HFFc6 (cell line): ENCODE measurements at regions not wholly inside any gene's neighbourhood (a gene's known extent, or its start where the extent isn't known, plus 50 kb on each side); places are given as distances from the start of the nearest gene placed in this dataset.

Experiments
- DNase-seq: peaks from one replicate; pipeline ENCODE4 v3.0.0-alpha.2; 2018
- H3K27ac Mint-ChIP-seq: 2 replicates; pipeline ENCODE4 v1.8.0; 2020; ENCODE audit warnings: mild to moderate bottlenecking, mixed read lengths
- H3K27me3 Mint-ChIP-seq: 2 replicates; pipeline ENCODE4 v1.8.0; 2021; ENCODE audit warnings: mild to moderate bottlenecking, moderate library complexity, mixed read lengths; ENCODE audit not compliant: insufficient read depth
- H3K36me3 Mint-ChIP-seq: 2 replicates; pipeline ENCODE4 v1.8.0; 2021; ENCODE audit warnings: low read depth, mixed read lengths
- H3K4me1 Mint-ChIP-seq: 2 replicates; pipeline ENCODE4 v1.8.0; 2020; ENCODE audit warnings: low read depth, mixed read lengths
- H3K4me3 Mint-ChIP-seq: 2 replicates; pipeline ENCODE4 v1.8.0; 2020; ENCODE audit warnings: mild to moderate bottlenecking, moderate library complexity, mixed read lengths
- H3K9me3 Mint-ChIP-seq: 2 replicates; pipeline ENCODE4 v1.8.0; 2020; ENCODE audit warnings: mild to moderate bottlenecking, mixed read lengths
- CTCF ChIP-seq: fragments of 200-600 bp; sonication (generic); IDR thresholded peaks from 2 replicates; pipeline ENCODE4 v1.5.0; 2021; ENCODE audit warnings: antibody characterized with exemption, mild to moderate bottlenecking

DNA sequence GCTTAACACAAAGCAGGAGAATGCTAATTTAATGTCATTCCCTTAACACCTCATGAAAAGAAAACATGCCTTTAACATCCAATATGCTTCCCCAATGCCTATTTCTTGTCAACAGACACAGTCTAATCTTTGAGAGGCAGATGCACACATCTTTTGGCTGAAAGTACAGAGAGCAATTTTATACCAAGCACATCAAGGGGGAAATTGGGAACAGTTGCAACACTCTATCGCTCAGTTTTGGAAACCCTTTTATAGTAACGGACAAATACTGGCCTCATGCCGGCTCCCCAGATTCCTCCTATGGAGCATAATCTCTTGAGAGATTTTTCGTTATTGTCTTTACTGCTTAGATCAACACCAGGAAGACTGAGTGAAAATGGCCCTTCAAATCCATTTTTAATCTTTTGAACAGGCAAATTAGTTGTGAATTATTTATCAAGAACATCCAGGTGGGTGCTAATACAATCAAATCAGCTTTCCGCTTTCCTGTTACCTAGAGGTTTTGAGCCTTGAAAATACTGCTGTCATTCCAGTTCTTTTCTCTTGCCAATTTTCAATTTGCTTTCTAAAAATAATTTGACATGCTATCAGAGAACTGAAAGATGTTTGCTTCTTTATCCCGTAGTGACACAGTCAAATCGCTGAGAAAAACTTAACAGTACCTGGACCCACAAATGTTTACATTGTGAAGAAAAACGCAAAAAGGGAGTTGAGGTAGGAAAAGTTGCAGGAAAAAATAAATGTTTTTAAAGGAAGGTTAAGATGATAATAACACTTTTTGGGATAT, 60.7 kb upstream of the CAND1 start:
- no peak for TF ChIP-seq CTCF
- H3K4me1 Mint-ChIP-seq, result no peaks in the 10 kb centered on the region
- no peak overlapping the region for H3K27ac Mint-ChIP-seq
- no peaks in the 10 kb centered on the region for H3K36me3 Mint-ChIP-seq
- H3K4me3 Mint-ChIP-seq, result no peak overlapping the region
- no peak for DNase-seq
- no peaks in the 10 kb centered on the region; the same call in 1 of the 2 replicates for H3K27me3 Mint-ChIP-seq
- H3K9me3 Mint-ChIP-seq, result no peaks in the 10 kb centered on the region

- no peak for DNase-seq
- no peak overlapping the region for H3K27ac Mint-ChIP-seq
- no peak for TF ChIP-seq CTCF
- no peaks in the 10 kb centered on the region; the same call in 1 of the 2 replicates for H3K27me3 Mint-ChIP-seq
- no peak overlapping the region for H3K4me3 Mint-ChIP-seq
- no peaks in the 10 kb centered on the region for H3K36me3 Mint-ChIP-seq
- no peaks in the 10 kb centered on the region for H3K4me1 Mint-ChIP-seq
- no peaks in the 10 kb centered on the region for H3K9me3 Mint-ChIP-seq
Observed at GRCh38 chr12:67211029-67211428, 58.1 kb upstream of the CAND1 start.

- no peaks in the 10 kb centered on the region for H3K4me1 Mint-ChIP-seq
- no peaks in the 10 kb centered on the region for H3K36me3 Mint-ChIP-seq
- H3K27ac Mint-ChIP-seq, result no peak overlapping the region
- H3K27me3 Mint-ChIP-seq, result no peaks in the 10 kb centered on the region; the same call in 1 of the 2 replicates
- no peak for DNase-seq
- no peak overlapping the region for H3K4me3 Mint-ChIP-seq
- TF ChIP-seq CTCF, result no peak
- H3K9me3 Mint-ChIP-seq, result no peaks in the 10 kb centered on the region
Observed at GRCh38 chr12:67211494-67211893, 57.7 kb upstream of the CAND1 start.

DNA sequence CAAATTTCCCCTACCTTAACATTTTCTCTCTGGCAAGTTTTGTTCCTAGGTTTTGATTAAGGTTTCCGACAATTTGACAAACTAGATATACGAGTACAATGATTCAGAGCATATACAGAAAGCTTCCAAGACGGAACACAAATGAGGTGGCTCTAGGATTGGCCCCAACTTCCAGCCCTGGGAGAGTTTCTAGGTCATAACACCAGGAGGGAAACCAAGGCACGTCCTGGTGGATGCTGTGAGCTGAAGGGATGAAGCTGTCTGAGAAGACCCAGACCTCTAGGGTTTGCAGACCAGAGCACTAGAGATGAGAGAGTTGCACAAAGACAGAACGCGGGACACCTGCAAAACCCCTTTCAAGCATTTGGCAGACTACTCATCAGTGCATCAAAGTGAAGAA, 51.5 kb upstream of the CAND1 start:
- DNase-seq, result no peak
- no peaks in the 10 kb centered on the region for H3K9me3 Mint-ChIP-seq
- TF ChIP-seq CTCF, result no peak
- H3K27me3 Mint-ChIP-seq, result no peaks in the 10 kb centered on the region
- no peaks in the 10 kb centered on the region for H3K4me1 Mint-ChIP-seq
- no peaks in the 10 kb centered on the region for H3K36me3 Mint-ChIP-seq
- no peak overlapping the region for H3K4me3 Mint-ChIP-seq
- H3K27ac Mint-ChIP-seq, result no peak overlapping the region
